Esophagus muscularis mucosa (tissue), 3 donors: ENCODE measurements at regions not wholly inside any gene's neighbourhood (a gene's known extent, or its start where the extent isn't known, plus 50 kb on each side); places are given as distances from the start of the nearest gene placed in this dataset.

Source experiments
- POLR2A ChIP-seq: fragments of 450-650 bp; IDR thresholded peaks from one replicate; pipeline ENCODE4 v1.6.1; 2017; ENCODE audit warnings: antibody characterized with exemption, moderate library complexity, mild to moderate bottlenecking, low read depth
- TF ChIP-seq, protein P1 (sequence below), 3 experiments: fragments of 200-600 bp in 2 of 3; fragments of 450-650 bp in 1 of 3; sonication (generic) in 2 of 3; IDR thresholded peaks; one replicate each; pipeline ENCODE4 v1.5.1; 2017 to 2019; ENCODE audit warnings: antibody characterized with exemption in 3 of 3, mild to moderate bottlenecking in 2 of 3, moderate library complexity in 1 of 3

DNA sequence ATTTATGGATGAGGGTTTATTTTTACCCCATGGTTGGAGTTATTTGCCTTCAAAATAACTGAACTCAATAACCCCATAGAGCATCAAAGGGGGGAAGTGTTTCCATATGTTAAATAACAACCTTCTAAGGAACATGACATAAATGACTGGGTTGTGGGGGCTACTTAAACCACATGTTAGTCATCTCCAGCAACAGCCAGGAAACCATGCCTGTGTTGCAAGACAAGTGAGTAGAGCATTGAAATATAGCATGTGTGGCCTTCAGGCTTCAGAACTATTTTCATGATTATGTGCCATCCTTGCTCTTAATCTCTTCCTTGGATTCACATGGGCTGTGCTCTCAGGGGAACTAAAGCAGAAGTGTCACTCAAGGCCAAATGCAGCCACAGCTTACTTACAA is 431.2 kb downstream of the AGTPBP1 start:
- TF ChIP-seq, protein P1, sequence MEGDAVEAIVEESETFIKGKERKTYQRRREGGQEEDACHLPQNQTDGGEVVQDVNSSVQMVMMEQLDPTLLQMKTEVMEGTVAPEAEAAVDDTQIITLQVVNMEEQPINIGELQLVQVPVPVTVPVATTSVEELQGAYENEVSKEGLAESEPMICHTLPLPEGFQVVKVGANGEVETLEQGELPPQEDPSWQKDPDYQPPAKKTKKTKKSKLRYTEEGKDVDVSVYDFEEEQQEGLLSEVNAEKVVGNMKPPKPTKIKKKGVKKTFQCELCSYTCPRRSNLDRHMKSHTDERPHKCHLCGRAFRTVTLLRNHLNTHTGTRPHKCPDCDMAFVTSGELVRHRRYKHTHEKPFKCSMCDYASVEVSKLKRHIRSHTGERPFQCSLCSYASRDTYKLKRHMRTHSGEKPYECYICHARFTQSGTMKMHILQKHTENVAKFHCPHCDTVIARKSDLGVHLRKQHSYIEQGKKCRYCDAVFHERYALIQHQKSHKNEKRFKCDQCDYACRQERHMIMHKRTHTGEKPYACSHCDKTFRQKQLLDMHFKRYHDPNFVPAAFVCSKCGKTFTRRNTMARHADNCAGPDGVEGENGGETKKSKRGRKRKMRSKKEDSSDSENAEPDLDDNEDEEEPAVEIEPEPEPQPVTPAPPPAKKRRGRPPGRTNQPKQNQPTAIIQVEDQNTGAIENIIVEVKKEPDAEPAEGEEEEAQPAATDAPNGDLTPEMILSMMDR (IDR thresholded peaks at IDR 0.05), result no peak
- TF ChIP-seq POLR2A, result no peak
